ENCODE measurements at regions not wholly inside any gene's neighbourhood (a gene's known extent, or its start where the extent isn't known, plus 50 kb on each side); places are given as distances from the start of the nearest gene placed in this dataset.

DNA sequence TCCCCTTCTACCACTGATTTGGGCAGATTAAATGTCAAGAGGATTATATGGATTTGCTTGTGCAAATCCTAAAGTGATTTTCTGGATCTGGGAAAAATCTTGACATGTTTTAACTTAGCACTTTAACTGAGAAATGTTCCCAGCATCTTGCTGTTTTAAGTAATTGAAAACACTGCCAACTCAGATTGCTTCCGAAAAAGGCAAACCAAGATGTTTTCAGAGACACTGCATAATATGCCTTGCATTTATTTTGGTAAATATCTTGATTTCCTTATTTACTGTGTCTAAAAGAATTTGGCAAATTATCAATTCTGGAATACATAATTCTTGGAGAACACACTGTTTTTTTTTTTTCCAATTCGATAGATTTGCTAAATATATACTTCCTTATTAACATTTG is 385.0 kb upstream of the FAM98A start:
- CTCF ChIA-PET: no interaction called here
- no peaks in the 10 kb centered on the region for H3K36me3 Mint-ChIP-seq (ENCODE audit: low read depth)
- intact Hi-C loops (cut with micrococcal nuclease): no loop called here
- no peak overlapping the region for H3K4me3 Mint-ChIP-seq
- H3K4me1 Mint-ChIP-seq (ENCODE audit: low read depth): no peaks in the 10 kb centered on the region
- H3K9me3 Mint-ChIP-seq: peaks cover 4% of the 10 kb centered on the region
- no peak for DNase-seq
- no peaks in the 10 kb centered on the region for H3K27me3 Mint-ChIP-seq (ENCODE audit: low read depth)
- H3K27ac Mint-ChIP-seq: no peak overlapping the region

DNA sequence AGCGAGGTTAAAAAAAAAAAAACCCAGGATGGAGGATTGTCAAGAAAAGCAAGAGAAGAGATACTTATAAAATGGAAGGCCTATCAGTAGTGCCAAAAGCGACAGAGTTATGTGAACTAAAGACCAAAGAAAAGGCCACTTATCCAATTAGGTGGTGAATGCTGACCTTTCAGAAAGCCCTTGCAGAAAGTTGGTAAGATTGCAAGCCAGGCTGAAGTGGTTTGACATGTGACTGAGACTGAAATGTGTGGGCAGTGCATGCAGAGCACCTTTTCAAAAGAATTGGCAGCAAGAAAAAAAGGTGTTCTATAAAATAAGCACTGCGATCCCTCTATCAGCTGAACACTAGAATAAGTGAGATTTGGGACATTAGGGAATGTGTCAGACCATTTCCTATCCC is 379.4 kb upstream of the FAM98A start:
- CTCF ChIA-PET: no interaction called here
- peaks cover 2% of the 10 kb centered on the region for H3K9me3 Mint-ChIP-seq
- DNase-seq: no peak
- intact Hi-C loops (cut with micrococcal nuclease): no loop called here
- no peak overlapping the region for H3K4me3 Mint-ChIP-seq
- no peaks in the 10 kb centered on the region for H3K27me3 Mint-ChIP-seq (ENCODE audit: low read depth)
- no peaks in the 10 kb centered on the region for H3K36me3 Mint-ChIP-seq (ENCODE audit: low read depth)
- no peak overlapping the region for H3K27ac Mint-ChIP-seq
- no peaks in the 10 kb centered on the region for H3K4me1 Mint-ChIP-seq (ENCODE audit: low read depth)

DNA sequence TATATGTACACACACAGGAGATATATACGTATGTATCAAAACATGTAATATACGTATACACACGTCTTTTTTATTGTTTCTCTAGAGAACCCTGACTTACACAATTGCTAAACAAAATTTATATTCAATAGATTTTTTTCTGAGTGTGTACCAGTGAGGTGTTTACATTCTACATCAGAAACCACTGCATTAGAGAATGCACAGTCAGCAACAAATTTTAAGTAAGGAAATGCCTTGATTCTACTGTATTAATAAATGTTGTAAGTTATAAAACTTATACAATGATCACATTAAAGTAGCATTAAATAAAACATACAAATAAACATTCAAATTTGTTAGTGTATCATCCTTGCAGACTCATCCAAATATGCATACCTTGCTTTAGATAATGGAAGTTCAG is 376.4 kb upstream of the FAM98A start:
- CTCF ChIA-PET: no interaction called here
- H3K9me3 Mint-ChIP-seq: no peaks in the 10 kb centered on the region

DNA sequence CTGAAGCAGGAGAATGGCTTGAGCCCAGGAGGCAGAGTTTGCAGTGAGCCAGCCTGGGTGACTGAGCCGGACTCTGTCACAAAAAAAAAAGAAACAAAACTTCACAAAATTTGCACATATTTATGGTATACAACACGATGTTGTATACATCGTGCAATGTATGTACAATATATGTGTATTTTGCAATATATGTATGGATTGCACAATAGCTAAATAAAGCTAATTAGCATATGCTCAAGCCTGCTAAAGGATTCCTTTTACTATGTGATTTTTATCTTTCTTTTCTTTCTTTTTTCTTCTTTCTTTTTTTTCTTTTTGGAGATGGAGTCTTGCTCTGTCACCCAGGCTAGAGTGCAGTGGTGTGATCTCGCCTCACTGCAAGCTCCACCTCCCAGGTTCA is 368.0 kb upstream of the FAM98A start:
- peaks cover 4% of the 10 kb centered on the region for H3K27me3 Mint-ChIP-seq (ENCODE audit: low read depth)
- no peaks in the 10 kb centered on the region for H3K9me3 Mint-ChIP-seq
- no peak overlapping the region for H3K4me3 Mint-ChIP-seq
- no peaks in the 10 kb centered on the region for H3K36me3 Mint-ChIP-seq (ENCODE audit: low read depth)
- CTCF ChIA-PET: no interaction called here
- H3K4me1 Mint-ChIP-seq (ENCODE audit: low read depth): no peaks in the 10 kb centered on the region
- intact Hi-C loops (cut with micrococcal nuclease): no loop called here
- no peak for DNase-seq
- H3K27ac Mint-ChIP-seq: no peak overlapping the region

More for the DNA sequence above, 376.4 kb upstream of the FAM98A start:
- Mint-ChIP-seq H3K27ac (no peak overlapping the region), H3K36me3 (ENCODE audit: low read depth) (no peaks in the 10 kb centered on the region), H3K27me3 (ENCODE audit: low read depth) (peaks cover 4% of the 10 kb centered on the region), H3K4me1 (ENCODE audit: low read depth) (no peaks in the 10 kb centered on the region), H3K4me3 (no peak overlapping the region)
- DNase-seq: no peak
- intact Hi-C loops (cut with micrococcal nuclease): no loop called here

DNA sequence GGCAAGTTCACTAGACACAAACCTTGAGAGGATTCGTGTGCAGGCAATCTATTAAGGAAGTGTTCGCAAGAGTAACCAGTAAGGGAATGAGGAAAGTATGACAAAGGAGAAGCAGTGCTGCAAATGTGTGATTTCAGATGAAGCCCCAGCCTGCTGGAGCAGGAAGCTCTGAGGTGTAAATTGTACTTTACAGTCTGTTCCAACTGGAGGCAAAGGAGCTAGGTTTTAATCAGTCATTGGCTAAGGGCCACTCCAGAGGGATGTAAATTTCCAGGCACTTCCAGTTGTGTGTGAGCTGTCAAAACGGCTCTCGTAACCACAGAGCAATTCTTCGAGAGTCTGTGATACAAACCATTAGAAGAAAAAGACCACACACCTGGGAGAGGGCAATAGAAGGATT is 359.5 kb upstream of the FAM98A start:
- H3K9me3 Mint-ChIP-seq: no peaks in the 10 kb centered on the region
- H3K36me3 Mint-ChIP-seq (ENCODE audit: low read depth): no peaks in the 10 kb centered on the region
- CTCF ChIA-PET: no interaction called here
- no peaks in the 10 kb centered on the region for H3K27me3 Mint-ChIP-seq (ENCODE audit: low read depth)
- H3K27ac Mint-ChIP-seq: no peak overlapping the region
- H3K4me3 Mint-ChIP-seq: no peak overlapping the region
- intact Hi-C loops (cut with micrococcal nuclease): no loop called here
- DNase-seq: no peak
- no peaks in the 10 kb centered on the region for H3K4me1 Mint-ChIP-seq (ENCODE audit: low read depth)

DNA sequence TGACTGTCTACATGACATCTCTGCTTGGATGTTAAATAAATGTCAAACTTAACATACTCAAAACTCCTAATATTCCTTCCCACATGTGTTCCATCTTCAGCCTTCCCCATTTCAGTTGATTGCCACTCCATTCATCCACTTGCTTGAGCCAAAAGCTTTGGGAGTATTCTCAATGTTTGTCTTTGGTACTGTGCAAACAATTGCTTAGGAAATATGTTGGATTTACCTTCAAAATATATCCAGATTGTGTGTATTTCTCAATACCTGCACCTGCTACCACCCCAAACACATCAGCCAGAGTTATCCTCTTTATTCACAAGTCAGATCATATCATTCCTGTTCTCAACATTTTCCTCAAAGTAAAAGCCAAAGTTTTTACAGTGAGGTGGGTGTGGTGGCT is 350.3 kb upstream of the FAM98A start:
- intact Hi-C loops (cut with micrococcal nuclease): no loop called here
- CTCF ChIA-PET: no interaction called here
- H3K36me3 Mint-ChIP-seq (ENCODE audit: low read depth): no peaks in the 10 kb centered on the region

DNA sequence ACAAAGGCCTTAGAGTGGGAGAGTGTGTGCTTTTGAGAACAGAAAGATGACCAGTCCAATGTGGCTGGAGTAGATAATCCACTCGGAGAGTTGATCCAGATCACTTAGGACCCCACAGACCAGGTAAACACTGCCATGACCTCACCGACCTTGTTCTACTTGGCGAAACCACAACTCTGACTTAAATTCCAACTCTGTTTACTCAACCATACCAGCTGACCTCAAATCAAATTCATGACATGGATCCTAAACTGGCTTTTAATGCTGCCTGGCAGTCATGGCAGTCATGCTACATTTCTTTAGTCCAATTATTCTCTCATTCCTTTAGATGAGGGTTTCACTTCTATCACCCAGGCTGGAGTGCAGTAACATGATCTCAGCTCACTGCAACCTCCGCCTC is 347.1 kb upstream of the FAM98A start:
- Mint-ChIP-seq H3K27ac (no peak overlapping the region), H3K4me1 (ENCODE audit: low read depth) (no peaks in the 10 kb centered on the region), H3K9me3 (peaks cover 16% of the 10 kb centered on the region), H3K4me3 (no peak overlapping the region), H3K36me3 (ENCODE audit: low read depth) (no peaks in the 10 kb centered on the region), H3K27me3 (ENCODE audit: low read depth) (peaks cover 3% of the 10 kb centered on the region)
- intact Hi-C loops (cut with micrococcal nuclease): no loop called here
- no peak for DNase-seq
- CTCF ChIA-PET: no interaction called here

More for the DNA sequence above, 350.3 kb upstream of the FAM98A start:
- H3K27me3 Mint-ChIP-seq (ENCODE audit: low read depth): peaks cover 2% of the 10 kb centered on the region
- H3K4me3 Mint-ChIP-seq: no peak overlapping the region
- no peak overlapping the region for H3K27ac Mint-ChIP-seq
- peaks cover 12% of the 10 kb centered on the region for H3K9me3 Mint-ChIP-seq
- no peak for DNase-seq
- no peaks in the 10 kb centered on the region for H3K4me1 Mint-ChIP-seq (ENCODE audit: low read depth)

DNA sequence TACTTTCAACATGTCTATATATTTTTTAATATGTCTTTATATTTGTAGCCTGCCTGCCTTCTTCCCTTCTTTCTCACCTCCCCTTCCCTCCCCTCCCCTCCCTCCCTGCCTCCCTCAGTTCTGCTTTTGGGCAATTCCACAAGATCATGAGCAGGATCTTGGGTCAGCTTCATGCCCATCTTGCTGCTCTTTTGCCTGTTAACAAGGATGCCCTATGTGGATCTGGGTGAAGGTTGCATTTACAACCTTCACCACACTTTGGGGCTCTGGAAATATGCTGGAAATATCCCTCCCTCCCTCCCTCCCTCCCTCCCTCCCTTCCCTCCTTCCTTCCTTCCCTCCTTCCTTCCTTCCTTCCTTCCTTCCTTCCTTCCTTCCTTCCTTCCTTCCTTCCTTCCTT is 334.1 kb upstream of the FAM98A start:
- CTCF ChIA-PET: no interaction called here
- Mint-ChIP-seq H3K27ac (no peak overlapping the region), H3K27me3 (ENCODE audit: low read depth) (peaks cover 5% of the 10 kb centered on the region), H3K9me3 (no peaks in the 10 kb centered on the region), H3K4me3 (no peak overlapping the region), H3K36me3 (ENCODE audit: low read depth) (no peaks in the 10 kb centered on the region), H3K4me1 (ENCODE audit: low read depth) (no peaks in the 10 kb centered on the region)
- intact Hi-C loops (cut with micrococcal nuclease): no loop called here
- no peak for DNase-seq

DNA sequence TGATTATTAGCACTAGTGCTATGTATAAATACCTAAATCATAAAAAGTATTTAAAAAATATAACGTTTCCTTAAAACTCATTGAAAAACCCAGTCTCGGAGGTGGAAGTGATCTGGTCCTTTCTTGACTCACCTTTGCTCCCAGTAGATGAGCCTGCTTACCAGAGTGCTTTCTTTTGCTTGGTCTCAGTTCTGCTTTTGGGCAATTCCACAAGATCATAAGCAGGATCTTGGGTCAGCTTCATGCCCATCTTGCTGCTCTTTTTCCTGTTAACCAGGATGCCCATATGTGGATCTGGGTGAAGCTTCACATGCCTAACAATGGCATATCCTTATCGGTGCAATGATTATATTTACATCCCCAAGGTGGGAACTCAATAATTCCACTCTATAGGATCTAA is 332.1 kb upstream of the FAM98A start:
- Mint-ChIP-seq H3K27ac (no peak overlapping the region), H3K27me3 (ENCODE audit: low read depth) (peaks cover under 1% of the 10 kb centered on the region), H3K9me3 (no peaks in the 10 kb centered on the region), H3K4me1 (ENCODE audit: low read depth) (no peaks in the 10 kb centered on the region), H3K36me3 (ENCODE audit: low read depth) (no peaks in the 10 kb centered on the region), H3K4me3 (no peak overlapping the region)
- CTCF ChIA-PET: no interaction called here
- intact Hi-C loops (cut with micrococcal nuclease): no loop called here
- DNase-seq: no peak

DNA sequence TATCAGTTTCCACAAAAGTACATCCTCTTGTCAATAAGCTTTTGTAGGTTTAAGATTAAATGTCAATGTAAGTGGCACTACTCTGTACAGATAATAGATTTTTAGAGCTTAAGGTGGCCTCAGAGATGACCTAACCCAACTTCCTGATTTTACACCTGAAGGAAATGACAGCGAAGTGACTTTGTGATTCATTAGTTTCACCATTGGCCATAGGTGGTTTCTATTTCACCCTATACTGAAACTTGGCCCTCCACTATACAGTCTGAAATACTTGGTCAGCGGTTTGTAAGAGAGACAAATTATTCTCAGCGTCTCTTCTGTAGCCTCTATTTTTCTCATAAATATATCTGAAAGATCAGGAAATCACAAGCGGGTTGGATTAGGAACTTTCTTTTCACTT is 330.4 kb upstream of the FAM98A start:
- H3K4me1 Mint-ChIP-seq (ENCODE audit: low read depth): no peaks in the 10 kb centered on the region
- CTCF ChIA-PET: no interaction called here
- H3K9me3 Mint-ChIP-seq: no peaks in the 10 kb centered on the region
- H3K27me3 Mint-ChIP-seq (ENCODE audit: low read depth): no peaks in the 10 kb centered on the region
- intact Hi-C loops (cut with micrococcal nuclease): no loop called here
- DNase-seq: no peak
- H3K4me3 Mint-ChIP-seq: no peak overlapping the region
- H3K36me3 Mint-ChIP-seq (ENCODE audit: low read depth): no peaks in the 10 kb centered on the region
- no peak overlapping the region for H3K27ac Mint-ChIP-seq

DNA sequence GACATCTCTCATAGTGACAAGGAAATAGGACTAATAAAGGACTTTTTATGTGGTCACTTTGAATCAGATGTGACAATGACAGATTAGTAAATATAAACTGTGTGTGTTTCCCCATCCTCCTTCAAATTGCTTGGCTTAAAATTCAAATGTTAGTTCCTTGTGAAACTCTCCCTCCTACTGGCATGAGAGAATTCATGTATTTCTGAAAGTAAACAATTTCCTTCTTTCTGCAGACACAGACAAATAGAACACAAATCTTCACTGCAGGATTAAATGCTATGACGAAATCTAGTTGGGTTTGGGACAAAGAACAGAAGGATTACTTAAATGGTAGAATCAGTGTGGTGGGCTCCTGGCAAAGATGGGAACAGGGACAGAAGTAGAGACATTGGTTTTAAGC is 328.7 kb upstream of the FAM98A start:
- no peaks in the 10 kb centered on the region for H3K27me3 Mint-ChIP-seq (ENCODE audit: low read depth)
- H3K9me3 Mint-ChIP-seq: no peaks in the 10 kb centered on the region
- DNase-seq: no peak
- H3K36me3 Mint-ChIP-seq (ENCODE audit: low read depth): no peaks in the 10 kb centered on the region
- intact Hi-C loops (cut with micrococcal nuclease): no loop called here
- no peak overlapping the region for H3K27ac Mint-ChIP-seq
- no peak overlapping the region for H3K4me3 Mint-ChIP-seq
- CTCF ChIA-PET: no interaction called here
- no peaks in the 10 kb centered on the region for H3K4me1 Mint-ChIP-seq (ENCODE audit: low read depth)

DNA sequence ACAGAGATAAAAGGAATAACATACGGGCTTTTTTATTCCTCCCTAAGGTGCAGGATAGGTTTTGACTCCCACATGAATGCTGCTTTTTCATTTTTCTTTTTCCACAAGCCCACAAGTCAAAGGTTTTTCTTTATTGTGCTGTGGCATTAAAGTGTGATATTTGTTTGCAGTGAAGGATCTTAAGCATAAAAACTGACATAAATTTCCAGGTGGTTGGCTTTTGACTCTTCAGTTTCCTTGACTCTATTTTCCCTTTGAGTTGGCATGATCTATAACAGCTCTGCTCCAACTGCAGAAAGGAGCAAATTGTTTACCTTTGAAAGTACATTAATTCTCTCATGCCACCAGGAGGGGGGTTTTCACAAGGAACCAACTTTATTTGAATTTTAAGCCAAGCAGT is 326.2 kb upstream of the FAM98A start:
- intact Hi-C loops (cut with micrococcal nuclease): no loop called here
- no peaks in the 10 kb centered on the region for H3K27me3 Mint-ChIP-seq (ENCODE audit: low read depth)
- no peaks in the 10 kb centered on the region for H3K9me3 Mint-ChIP-seq
- no peak overlapping the region for H3K4me3 Mint-ChIP-seq
- H3K36me3 Mint-ChIP-seq (ENCODE audit: low read depth): no peaks in the 10 kb centered on the region
- no peaks in the 10 kb centered on the region for H3K4me1 Mint-ChIP-seq (ENCODE audit: low read depth)
- CTCF ChIA-PET: no interaction called here
- DNase-seq: no peak
- no peak overlapping the region for H3K27ac Mint-ChIP-seq

DNA sequence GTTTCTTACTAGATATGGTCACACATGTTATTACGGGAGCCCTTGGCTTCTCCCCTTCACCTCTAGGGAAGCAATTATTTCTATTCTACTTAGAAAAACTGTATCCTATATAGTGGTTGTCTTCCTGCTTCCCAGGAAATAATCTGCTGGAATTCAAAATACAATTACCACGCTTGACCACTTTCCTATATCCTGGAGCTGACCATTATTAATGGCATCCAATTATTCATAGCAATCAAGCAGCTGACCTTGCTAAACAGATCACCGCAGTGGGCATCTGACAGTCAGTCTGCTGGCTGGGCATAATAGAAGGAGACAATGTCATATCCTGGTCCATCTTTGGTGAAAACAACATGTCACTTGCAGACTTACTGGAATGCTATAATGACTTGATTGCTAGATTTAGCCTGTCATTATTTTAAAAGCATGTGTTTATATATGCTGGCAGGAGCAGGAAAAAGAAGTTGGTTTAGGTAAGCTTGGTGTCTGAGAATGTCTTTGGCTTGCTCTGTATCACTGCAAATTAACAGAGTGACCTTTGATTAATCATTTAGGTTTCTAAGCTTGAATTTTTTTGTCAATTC is 325.6 kb upstream of the FAM98A start:
- DNase-seq: no peak
- Mint-ChIP-seq H3K27ac (no peak overlapping the region), H3K4me1 (ENCODE audit: low read depth) (no peaks in the 10 kb centered on the region), H3K9me3 (no peaks in the 10 kb centered on the region), H3K27me3 (ENCODE audit: low read depth) (no peaks in the 10 kb centered on the region), H3K4me3 (no peak overlapping the region), H3K36me3 (ENCODE audit: low read depth) (no peaks in the 10 kb centered on the region)
- intact Hi-C loops (cut with micrococcal nuclease): no loop called here
- CTCF ChIA-PET: no interaction called here

DNA sequence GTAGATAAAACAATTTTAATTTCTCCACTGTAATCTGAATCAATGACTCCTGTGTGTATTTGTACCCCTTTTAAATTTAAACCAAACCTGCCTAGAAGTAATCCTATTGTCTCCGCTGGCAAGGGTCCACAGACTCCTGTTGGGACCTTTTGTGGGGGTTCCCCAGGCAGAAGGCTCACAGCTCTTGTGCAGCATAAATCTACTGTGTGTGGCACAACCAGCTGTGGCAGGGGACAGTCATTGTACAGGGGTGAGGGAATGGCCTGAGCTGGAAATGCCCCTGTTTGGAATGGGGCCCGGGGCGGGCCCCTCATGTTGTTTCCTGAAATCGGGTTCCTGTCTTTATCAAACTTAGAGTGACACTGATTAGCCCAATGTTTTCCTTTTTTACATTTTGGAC is 318.2 kb upstream of the FAM98A start:
- H3K36me3 Mint-ChIP-seq (ENCODE audit: low read depth): no peaks in the 10 kb centered on the region
- CTCF ChIA-PET: no interaction called here
- peaks cover 2% of the 10 kb centered on the region for H3K27me3 Mint-ChIP-seq (ENCODE audit: low read depth)

More for the DNA sequence above, 318.2 kb upstream of the FAM98A start:
- no peak for DNase-seq
- Mint-ChIP-seq H3K4me1 (ENCODE audit: low read depth) (no peaks in the 10 kb centered on the region), H3K27ac (no peak overlapping the region), H3K4me3 (no peak overlapping the region), H3K9me3 (peaks cover 18% of the 10 kb centered on the region)
- intact Hi-C loops (cut with micrococcal nuclease): no loop called here

Measured in activated naive CD4-positive, alpha-beta T cell treated with anti-CD3 and anti-CD28 coated beads for 36 hours (primary cell).